NCI-H1105 treated with DMSO at 0.1 percent for 48 hours (cell line): ENCODE measurements at regions not wholly inside any gene's neighbourhood (a gene's known extent, or its start where the extent isn't known, plus 50 kb on each side); places are given as distances from the start of the nearest gene placed in this dataset.
"Not testable (repeated sequence)": the region's sequence is repeated elsewhere in the genome, so short reads cannot be mapped to it uniquely, and the experiment has no call there.

Experiments
- DNase-seq: peaks from one replicate; lab custom pipeline; 2025; lab: John Stamatoyannopoulos, UW

DNA sequence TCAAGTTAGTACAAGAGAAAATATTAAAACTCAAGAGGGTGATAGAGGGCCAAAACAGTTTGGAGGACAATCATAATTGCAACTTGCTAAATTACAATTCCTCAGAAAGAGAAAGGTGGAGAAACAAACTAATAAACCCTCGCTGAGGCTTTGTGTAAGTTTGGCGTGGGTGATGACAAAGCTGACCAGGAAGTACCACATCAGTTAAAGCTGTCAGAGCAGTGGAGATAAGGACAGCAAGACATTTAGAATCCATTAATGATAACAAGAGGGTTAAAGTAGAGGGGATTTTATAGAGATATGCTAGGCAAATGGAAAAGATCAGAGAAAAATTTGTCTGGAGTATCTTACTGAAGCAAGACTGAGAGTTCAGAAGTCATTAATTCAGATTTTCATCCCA, 334.4 kb downstream of the TFAP2B start:
- no peak for DNase-seq

DNA sequence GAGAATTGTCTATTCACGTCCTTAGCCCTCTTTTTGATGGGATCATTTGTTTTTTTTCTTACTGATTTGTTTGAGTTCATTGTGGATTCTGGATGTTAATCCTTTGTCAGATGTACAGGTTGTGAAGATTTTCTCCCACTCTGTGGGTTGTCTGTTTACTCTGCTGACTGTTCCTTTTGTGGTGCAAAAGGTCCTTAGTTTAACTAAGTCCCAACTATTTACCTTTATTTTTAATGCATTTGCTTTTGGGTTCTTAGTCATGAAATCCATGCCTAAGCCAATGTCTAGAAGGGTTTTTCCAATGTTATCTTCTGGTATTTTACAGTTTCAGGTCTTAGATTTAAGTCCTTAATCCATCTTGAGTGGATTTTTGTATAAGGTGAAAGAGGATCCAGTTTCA, 336.3 kb downstream of the TFAP2B start:
- not testable (repeated sequence) for DNase-seq

DNA sequence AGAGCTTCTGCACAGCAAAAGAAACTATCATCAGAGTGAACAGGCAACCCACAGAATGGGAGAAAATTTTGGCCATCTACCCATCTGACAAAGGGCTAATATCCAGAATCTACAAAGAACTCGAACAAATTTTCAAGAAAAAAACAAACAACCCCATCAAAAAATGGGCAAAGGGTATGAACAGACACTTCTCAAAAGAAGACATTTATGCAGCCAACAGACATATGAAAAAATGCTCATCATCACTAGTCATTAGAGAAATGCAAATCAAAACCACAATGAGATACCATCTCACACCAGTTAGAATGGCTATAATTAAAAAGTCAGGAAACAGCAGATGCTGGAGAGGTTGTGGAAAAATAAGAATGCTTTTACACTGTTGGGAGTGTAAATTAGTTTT, 340.6 kb downstream of the TFAP2B start:
- not testable (repeated sequence) for DNase-seq

DNA sequence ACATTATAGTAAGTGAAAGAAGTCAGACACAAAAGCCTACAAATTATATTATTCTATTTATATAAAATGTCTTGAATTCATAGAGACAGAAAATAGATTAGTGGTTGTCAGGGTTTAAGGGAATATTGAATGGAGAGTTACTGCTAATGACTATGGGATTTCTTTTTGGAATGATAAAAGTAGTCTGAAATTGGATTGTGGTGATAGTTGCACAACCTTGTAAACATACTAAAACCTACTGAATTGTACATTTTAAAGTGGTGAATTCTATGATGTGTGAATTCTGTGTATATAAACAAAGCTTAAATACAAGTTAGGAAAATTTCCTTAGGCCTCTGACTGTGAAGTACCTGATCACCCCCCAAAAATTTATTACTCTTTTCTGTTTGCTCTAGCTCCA, 343.1 kb downstream of the TFAP2B start:
- no peak for DNase-seq

DNA sequence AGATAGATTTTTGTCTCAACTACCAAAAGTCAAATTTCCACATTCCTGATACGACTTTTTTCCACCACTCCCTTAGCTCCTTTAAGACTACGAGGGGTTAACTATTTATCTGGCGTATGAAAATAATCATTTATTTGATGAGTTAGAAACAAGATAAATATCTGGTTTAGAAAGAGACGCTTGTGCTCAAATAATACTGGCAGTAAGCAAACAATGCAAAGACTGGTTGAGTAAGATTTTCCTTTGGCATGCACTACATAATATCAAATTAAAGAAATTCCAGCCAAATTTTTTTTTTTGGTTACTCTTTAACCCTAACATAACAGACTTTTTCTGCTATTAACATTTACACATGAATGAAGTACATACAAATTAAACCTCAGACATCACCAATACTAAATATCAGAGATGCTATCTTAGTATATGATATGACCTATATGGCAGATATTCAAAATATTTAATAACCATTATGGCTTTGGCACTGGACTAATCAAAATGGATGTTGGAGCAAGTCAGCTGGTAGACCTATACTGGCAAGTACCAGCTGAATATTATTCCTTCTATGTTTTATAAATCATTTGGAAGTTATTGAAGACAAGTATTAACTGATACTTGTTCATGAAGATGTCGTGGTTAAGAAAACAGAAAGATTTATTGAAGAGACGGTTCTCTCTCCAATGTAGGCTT, 345.3 kb downstream of the TFAP2B start:
- no peak for DNase-seq

DNA sequence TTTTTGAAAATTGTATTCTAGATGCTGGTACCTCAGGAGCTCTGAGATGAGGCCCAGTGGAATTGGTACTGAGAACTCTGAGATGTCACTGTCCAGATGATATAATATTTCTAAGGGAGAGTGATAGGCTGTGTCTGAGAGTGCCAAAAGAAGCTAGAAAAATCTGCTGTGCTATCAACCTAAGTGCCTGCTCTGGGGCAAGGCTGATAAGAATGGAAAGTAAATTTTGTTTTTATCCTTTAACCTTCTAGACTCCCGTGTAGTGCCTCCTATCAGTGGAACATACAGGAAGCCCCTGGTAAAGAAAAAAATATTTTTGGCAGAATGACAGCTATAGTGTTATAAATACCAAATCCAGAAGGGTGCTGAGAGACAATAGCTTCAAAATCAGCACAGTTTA, 348.2 kb downstream of the TFAP2B start:
- no peak for DNase-seq

DNA sequence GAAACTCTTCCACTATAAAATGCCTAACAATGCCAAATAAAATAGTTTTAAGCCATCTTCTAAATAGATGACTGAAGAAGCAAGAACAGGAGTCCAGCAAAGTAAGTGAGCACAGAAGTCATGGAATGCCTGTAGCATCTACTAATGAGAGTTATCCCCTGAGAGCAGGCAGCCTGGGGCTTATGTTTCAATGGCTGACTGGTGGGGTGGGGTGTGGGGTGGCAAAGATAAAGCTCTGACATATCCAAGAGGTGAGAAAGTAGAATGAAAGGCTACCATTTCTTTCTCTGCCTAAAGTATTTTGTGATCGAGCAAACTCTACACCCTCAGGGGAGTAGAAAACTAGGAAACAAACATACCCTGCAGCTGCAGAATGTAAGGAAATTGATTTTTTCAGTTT, 348.8 kb downstream of the TFAP2B start:
- no peak for DNase-seq

DNA sequence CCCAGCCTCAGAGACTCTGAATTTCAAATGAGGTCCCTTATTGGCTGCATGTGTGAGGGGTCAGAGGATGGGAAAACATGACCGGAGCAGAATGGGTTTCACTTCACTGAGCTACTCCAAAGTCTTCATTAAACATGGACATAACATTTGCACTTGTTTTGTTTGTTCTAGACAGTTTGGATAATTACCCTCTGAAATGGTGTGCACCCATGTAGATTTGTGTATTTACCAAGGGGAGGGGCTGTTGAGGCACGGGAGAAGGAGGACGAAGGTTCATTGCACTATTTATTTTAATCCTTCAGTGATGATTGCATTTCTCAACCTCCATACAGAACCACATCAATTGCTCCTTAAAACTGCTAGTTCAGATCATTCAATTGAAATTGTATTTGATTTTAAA, 364.2 kb downstream of the TFAP2B start:
- peak; percentile 55 for DNase-seq

DNA sequence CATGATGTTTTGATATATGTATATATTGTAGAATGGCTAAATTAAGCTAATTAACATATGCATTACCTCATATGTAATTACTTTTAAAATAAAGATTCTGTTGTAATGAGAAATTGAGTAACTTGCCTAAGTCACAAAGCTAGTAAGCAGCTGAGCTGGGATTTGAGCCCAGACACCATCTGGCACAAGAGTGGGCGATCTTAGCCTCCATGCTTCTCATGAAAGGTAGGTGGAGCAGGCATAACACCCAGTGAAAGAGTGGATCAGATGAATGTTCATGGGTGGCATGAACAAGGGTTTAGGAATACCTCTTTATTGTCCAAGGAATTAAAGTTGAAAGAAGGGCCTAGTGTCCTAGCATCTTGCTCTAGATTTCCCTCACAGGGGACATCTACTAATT, 365.4 kb downstream of the TFAP2B start:
- DNase-seq: no peak

DNA sequence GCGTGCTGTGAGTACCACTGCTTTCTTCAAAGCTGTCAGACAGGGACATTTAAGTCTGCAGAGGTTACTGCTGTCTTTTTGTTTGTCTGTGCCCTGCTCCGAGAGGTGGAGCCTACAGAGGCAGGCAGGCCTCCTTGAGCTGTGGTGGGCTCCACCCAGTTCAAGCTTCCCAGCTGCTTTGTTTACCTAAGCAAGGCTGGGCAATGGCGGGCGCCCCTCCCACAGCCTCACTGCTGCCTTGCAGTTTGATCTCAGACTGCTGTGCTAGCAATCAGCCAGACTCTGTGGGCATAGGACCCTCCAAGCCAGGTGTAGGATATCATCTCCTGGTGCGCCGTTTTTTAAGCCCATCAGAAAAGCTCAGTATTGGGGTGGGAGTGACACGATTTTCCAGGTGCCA, 374.5 kb downstream of the TFAP2B start:
- DNase-seq: not testable (repeated sequence)

DNA sequence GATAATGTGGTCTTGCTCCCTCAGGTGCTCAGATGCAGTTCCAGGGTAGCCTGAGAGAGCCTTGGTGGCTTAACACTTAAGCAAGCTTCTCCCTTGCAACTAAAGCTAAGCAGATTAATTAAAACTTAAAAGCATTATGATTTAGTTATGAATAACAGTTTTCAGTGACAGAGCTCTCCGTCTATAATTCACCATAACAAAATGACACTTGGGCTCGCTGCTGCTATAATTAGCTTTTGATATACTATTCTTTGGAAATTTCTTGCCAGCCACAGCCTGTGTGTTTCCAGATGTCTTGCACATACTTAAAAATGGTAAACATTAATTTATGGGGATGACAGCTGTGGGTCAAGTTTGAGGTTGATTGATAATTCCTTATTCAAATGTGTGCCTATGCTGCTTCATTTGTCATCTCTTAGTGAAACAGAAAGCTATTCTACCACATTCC, 380.5 kb downstream of the TFAP2B start:
- peak; percentile 20 for DNase-seq

DNA sequence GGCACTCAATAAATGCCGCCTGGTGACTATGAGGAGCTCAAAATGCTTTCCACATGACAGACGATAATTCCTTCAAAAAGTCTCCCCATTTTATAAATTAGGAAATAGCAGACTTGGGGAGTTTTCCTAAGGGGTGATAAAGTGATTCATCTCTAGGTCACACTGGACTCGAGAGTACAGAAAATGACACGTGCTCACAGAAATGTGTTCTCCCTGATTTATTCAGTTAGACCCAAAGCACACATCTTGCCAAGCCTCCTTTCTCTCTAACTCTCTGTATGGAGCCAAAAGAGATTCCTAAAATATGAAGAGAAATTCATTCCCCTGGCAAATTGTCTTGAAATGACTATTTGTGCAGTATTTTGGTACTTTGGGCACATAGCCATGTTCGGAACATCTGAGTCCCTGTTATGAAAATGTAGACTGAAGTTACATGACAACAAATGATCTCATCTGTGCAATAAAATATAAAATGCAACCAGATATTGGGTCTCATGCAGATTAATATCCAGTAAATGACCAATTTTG, 381.1 kb downstream of the TFAP2B start:
- no peak for DNase-seq

DNA sequence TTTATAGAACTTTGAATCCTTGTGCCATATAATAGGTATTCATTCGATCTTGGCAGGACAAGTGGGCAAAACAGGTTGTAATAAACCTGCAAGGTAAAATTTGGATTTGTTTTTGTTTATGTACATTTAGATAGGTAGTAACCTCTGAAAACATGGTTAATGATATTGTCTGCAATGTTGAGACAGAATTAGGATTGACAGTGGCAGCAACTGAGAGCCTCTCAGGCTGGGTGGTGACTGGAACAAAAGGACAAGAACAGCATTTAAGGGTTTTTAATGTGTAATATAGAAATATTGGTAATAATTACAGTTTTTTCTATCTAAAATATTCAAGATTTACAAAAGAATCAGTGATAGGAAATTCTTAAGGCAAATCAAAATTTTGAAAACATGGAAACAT, 382.0 kb downstream of the TFAP2B start:
- DNase-seq: no peak

DNA sequence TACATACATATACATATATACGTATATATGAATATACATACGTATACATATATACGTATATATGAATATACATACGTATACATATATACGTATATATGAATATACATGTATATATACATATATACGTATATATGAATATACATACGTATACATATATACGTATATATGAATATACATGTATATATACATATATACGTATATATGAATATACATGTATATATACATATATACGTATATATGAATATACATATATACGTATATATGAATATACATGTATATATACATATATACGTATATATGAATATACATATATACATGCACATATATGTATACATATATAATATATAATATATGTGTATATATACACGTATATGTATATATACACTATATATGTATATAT, 384.0 kb downstream of the TFAP2B start:
- DNase-seq: not testable (repeated sequence)

DNA sequence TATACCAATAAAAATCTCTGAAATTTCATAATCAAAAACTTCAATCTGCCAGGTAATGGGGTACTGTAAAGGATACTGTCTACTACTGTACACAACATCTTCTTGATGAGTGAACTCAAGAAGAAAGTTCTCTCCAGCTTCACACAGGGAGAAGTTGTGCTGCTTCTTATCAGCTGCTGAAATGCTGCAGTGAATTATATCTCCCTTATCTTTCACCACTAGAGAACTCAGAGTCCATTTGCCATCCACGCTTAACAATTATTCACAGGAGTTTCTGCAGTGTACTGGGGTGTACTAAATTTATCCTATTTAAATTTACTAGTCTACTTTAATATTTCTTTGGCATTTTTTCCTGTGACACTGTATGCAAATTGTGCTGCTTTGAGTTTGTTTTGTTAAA, 384.8 kb downstream of the TFAP2B start:
- no peak for DNase-seq

DNA sequence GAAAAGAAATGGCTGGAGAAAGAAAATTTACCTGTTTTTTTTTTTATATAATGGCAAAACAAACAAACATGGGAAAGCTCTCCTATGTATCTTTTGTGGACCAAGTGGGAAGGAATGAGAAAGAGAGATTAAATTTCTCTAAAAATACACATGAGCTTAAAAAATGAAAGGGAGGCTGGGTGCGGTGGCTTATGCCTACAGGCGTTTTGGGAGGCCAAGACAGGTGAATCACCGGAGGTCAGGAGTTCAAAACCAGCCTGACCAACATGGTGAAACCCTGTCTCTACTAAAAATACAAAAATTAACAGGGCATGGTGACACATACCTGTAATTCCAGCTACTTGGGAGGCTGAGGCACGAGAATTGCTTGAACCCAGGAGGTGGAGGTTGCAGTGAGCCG, 388.0 kb downstream of the TFAP2B start:
- not testable (repeated sequence) for DNase-seq

DNA sequence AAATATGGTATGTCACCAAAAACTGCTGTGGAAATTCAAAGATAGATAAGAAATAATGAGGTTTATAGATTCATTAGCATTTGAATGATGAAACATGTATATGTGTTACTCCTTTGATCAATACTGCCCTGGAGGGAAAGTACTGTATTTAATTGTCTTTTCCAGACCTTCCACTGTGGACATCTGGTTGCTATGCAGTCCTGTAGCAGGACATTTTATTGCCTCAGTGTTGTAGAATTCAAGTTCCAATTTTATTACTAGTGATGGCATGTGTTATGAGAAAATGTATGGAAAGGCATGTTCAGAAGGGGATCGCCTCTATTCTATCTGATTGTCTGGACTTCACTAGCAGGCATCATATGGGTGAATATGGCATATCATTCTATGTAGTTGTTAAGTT, 391.0 kb downstream of the TFAP2B start:
- DNase-seq: no peak

DNA sequence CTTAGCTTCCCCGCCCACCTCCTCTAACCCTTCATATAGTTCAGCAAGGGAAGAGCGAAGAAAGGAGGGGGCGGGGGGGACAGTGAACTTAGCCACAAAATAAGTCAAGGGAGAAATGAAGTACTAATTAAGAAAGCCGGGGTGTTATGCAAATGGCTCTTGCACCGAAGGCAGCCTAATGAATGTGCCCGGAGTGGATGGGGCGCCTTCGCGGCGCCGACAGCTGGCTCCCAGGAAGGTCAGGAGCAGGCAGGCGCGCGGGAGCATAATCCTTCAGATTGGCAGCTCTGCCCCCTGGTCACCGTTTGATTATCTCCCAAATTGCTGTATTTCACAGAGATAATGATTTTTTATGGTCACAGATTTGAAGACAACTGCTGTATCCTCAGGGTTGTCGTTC, 395.1 kb downstream of the TFAP2B start:
- DNase-seq: no peak

DNA sequence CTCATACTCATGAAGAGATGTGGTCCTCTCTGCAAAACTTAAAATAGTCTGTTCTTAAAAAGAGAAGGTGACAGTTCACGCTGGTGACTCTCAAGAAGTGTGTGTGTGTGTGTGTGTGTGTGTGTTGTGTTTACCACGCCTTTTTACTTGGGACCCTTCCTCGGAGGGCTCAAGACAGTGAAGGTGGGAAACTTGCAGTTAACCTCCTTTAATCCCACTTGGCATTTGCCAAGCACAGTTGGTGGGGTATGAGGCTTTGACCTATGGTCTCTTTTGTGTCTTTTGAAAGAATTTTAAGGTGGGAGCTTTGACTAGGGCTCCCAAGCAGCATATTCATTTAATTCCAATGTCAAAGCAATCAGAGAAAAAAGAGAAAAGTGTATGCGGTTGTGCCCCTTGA, 395.8 kb downstream of the TFAP2B start:
- no peak for DNase-seq

DNA sequence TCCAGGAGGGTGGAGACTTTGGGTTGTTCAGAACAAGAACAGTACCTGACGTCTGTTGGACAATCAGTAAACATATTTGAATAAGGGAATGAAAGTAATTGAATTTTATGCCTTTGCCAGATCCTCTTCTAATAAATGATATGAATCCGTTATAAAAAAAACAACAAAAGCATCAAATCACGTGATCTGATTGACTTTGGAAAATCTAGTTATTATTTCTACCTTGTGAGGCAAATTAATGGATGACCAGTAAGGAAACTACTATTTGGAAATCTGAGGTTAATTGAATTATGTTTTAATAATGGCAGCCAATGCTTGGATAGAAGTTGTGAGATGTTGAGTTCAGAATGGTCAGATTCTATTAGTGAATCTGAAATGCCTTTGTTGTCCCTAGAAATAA, 399.5 kb downstream of the TFAP2B start:
- no peak for DNase-seq

DNA sequence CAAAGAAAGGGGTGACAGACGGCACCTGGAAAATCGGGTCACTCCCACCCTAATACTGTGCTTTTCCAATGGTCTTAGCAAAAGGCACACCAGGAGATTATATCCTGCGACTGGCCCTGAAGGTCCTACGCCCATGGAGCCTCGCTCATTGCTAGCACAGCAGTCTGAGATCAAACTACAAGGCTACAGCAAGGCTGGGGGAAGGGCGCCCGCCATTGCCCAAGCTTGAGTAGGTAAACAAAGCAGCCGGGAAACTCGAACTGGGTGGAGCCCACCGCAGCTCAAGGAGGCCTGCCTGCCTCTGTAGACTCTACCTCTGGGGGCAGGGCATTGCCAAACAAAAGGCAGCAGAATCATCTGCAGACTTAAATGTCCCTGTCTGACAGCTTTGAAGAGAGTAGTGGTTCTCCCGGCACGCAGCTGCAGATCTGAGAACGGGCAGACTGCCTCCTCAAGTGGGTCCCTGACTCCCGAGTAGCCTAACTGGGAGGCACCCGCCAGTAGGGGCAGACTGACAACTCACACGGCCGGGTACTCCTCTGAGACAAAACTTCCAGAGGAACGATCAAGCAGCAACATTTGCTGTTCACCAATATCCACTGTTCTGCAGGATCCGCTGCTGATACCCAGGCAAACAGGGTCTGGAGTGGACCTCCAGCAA, 406.0 kb downstream of the TFAP2B start:
- DNase-seq: not testable (repeated sequence)

DNA sequence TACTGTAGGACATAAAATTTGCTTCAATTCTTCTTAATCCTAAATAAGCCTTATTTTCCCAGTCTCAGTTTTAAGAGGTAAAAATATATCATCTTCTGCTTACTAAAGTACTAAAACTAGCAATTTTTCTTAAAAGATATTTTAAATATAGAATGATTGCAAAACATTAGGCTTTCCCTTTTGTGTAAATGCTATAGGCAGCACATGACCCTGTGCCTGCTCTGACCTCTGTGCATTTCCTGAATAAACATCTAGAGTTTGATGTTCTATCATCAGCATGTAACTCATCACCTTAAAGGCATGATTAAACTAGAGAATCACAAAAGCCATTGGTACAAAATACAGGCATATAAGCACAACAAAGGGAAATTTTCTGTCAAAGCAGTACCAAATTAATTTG, 422.7 kb downstream of the TFAP2B start:
- DNase-seq: peak; percentile 44

DNA sequence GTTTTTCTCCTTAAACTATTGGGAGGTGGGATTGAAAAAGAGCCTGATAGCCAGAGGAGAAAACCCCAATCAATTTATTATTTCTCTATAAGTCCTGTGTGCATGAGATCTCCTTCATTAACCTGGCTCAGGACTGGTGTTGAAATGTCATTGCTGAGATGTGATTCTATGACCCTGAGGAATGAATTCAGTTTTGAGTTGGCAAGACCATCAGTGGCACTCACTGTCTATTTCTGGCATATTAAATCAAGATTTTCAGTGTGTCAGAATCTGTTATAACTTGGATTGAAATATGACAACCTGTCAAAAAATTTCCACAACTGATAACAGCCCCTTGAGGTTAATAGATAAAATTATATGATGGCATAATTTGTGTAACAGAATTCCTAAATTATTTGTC, 431.1 kb downstream of the TFAP2B start:
- no peak for DNase-seq

DNA sequence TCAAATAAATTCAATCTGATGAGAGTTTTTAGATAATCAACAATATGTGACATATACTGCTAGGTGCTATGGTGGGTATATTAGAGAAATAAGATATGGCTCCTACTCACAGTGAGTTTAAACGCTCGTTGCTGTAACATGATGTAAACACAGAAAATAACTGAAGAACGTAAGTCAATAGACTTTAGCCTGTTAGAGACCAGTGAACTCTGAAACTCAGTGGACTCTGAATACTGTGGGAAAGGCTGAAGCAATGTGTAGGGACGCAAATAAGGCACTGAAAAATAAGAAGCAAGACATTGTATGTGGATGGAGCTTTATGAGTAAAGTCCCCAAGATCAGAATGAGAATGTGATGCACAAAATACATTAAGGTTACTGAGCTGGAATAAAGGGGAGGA, 431.6 kb downstream of the TFAP2B start:
- DNase-seq: no peak
